Panc1 (cell line): ENCODE measurements at regions not wholly inside any gene's neighbourhood (a gene's known extent, or its start where the extent isn't known, plus 50 kb on each side); places are given as distances from the start of the nearest gene placed in this dataset.

Experiments
- ATAC-seq: fragments of 200-7000 bp; cut with Tn5 transposase; 2 replicates; pipeline ENCODE4 v1.9.1; 2020; ENCODE audit warnings: mild to moderate bottlenecking, moderate library complexity
- BruUV-seq: library from RNA; stranded (reverse); fragments of 400-500 nt; replicated peaks from 2 replicates; lab custom pipeline; 2021; lab: Mats Ljungman, UMichigan
- CTCF ChIA-PET: fragments of 300-600 bp; sonication (Branson Sonifier 250); formaldehyde crosslinking; loops from one replicate; lab custom pipeline; 2022; ENCODE audit warnings: antibody characterized with exemption; lab: Charles Lee
- POLR2A ChIA-PET: fragments of 300-600 bp; sonication (Branson Sonifier 250); formaldehyde crosslinking; loops from one replicate; lab custom pipeline; 2022; ENCODE audit warnings: antibody characterized with exemption; lab: Charles Lee
- DNase-seq: peaks from one replicate; pipeline ENCODE4 v3.0.0-alpha.2; 2010; ENCODE audit warnings: low read depth, low spot score
- H3K27ac ChIP-seq: 2 replicates; pipeline ENCODE4 v1.5.1; 2011; ENCODE audit warnings: mild to moderate bottlenecking, low read length, inconsistent platforms
- H3K27me3 ChIP-seq: fragments of 200-500 bp; sonication (Bioruptor generic); 2 replicates; pipeline ENCODE4 v1.6.0; 2014; ENCODE audit warnings: low read length, inconsistent platforms; ENCODE audit not compliant: control insufficient read depth, insufficient read depth
- H3K36me3 ChIP-seq: fragments of 200-500 bp; sonication (Bioruptor generic); 2 replicates; pipeline ENCODE4 v1.5.1; 2014; ENCODE audit warnings: inconsistent platforms, mild to moderate bottlenecking, low read length, moderate library complexity; ENCODE audit not compliant: control insufficient read depth, insufficient read depth
- H3K4me1 ChIP-seq: 2 replicates; pipeline ENCODE4 v1.5.1; 2011; ENCODE audit warnings: inconsistent platforms, mild to moderate bottlenecking, low read length, moderate library complexity; ENCODE audit not compliant: control insufficient read depth, insufficient read depth
- H3K4me3 ChIP-seq, 2 experiments: 2 replicates each; pipeline ENCODE4 v1.5.1; 2011 to 2012; ENCODE audit warnings: low read depth in 2 of 2, low read length in 2 of 2, mild to moderate bottlenecking in 2 of 2, inconsistent platforms in 1 of 2, moderate library complexity in 1 of 2
- H3K9me3 ChIP-seq: fragments of 200-500 bp; sonication (Bioruptor generic); 2 replicates; pipeline ENCODE4 v1.5.1; 2014; ENCODE audit warnings: low read depth, mild to moderate bottlenecking, inconsistent platforms, low read length, moderate library complexity; ENCODE audit not compliant: control insufficient read depth, insufficient read depth
- POLR2AphosphoS5 ChIP-seq: IDR thresholded peaks from 2 replicates; pipeline ENCODE4 v1.6.1; 2012; ENCODE audit warnings: mild to moderate bottlenecking, low read depth, low read length, moderate library complexity
- REST ChIP-seq, 2 experiments: IDR thresholded peaks; 2 replicates each; pipeline ENCODE4 v1.6.1; 2011 to 2012; ENCODE audit warnings: low read depth in 2 of 2, control low read depth in 1 of 2, low read length in 1 of 2, mild to moderate bottlenecking in 1 of 2, moderate library complexity in 1 of 2; ENCODE audit not compliant: insufficient read depth in 1 of 2
- SIN3A ChIP-seq: IDR thresholded peaks from 2 replicates; pipeline ENCODE4 v1.6.1; 2012; ENCODE audit warnings: low read depth, mild to moderate bottlenecking, low read length, moderate library complexity, borderline replicate concordance; ENCODE audit not compliant: insufficient read depth
- TCF7L2 ChIP-seq: IDR thresholded peaks from 2 replicates; pipeline ENCODE4 v1.6.1; 2011; ENCODE audit warnings: mild to moderate bottlenecking, low read depth, low read length, inconsistent platforms
- in situ Hi-C: cut with HindIII; loops from 2 replicates; pipeline ENCODE4 v1.10.0; 2016; ENCODE audit warnings: low sequenced_read_pairs, low pct_unique_long_range_greater_than_20kb
- intact Hi-C: fragments of 100-400 bp; cut with micrococcal nuclease; formaldehyde crosslinking; loops from one replicate; pipeline ENCODE4 v1.10.0; 2022; ENCODE audit not compliant: unreplicated experiment
- TF ChIP-seq, protein P1 (sequence below): fragments of 450-650 bp; IDR thresholded peaks from 2 replicates; pipeline ENCODE4 v1.5.1; 2017; ENCODE audit warnings: mild to moderate bottlenecking

DNA sequence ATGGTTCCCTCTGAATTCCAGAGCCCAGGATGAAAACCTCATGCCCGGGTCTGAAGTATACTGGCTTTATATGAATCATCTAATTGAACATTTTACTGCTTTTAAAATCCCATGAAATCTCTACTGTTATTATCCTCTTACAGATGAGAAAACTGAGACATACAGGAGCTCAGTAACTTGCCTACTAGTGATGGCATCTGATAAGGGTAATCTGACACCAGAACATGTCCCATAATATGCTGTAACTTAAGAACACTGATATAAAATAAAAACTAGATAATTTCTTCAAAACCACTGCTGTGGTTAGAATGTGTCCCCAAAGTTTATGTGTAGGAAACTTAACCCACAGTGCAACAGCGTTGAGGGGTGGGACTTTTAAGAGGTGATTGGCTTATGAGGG, 219.6 kb upstream of the TMTC1 start:
- intact Hi-C loops = no loop called here
- POLR2A ChIA-PET = no interaction called here
- H3K4me1 ChIP-seq = no peaks in the 10 kb centered on the region
- in situ Hi-C loops = no loop called here
- no peak overlapping the region for H3K4me3 ChIP-seq
- H3K36me3 ChIP-seq = no peaks in the 10 kb centered on the region
- no peak for TF ChIP-seq POLR2AphosphoS5
- no peak for TF ChIP-seq SIN3A
- TF ChIP-seq, protein P1, sequence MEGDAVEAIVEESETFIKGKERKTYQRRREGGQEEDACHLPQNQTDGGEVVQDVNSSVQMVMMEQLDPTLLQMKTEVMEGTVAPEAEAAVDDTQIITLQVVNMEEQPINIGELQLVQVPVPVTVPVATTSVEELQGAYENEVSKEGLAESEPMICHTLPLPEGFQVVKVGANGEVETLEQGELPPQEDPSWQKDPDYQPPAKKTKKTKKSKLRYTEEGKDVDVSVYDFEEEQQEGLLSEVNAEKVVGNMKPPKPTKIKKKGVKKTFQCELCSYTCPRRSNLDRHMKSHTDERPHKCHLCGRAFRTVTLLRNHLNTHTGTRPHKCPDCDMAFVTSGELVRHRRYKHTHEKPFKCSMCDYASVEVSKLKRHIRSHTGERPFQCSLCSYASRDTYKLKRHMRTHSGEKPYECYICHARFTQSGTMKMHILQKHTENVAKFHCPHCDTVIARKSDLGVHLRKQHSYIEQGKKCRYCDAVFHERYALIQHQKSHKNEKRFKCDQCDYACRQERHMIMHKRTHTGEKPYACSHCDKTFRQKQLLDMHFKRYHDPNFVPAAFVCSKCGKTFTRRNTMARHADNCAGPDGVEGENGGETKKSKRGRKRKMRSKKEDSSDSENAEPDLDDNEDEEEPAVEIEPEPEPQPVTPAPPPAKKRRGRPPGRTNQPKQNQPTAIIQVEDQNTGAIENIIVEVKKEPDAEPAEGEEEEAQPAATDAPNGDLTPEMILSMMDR = no peak
- TF ChIP-seq TCF7L2 = no peak
- TF ChIP-seq REST (IDR thresholded peaks at IDR 0.05; ENCODE audit: insufficient read depth in 1 of 2, low read depth in 2 of 2, low read length in 1 of 2) = no peak
- no peaks in the 10 kb centered on the region for H3K9me3 ChIP-seq
- no peak overlapping the region for H3K27ac ChIP-seq
- DNase-seq (no peak), ATAC-seq (no peak)
- H3K27me3 ChIP-seq = no peaks in the 10 kb centered on the region
- CTCF ChIA-PET = no interaction called here
- no TSS peak for BruUV-seq

GRCh38 chr12:30002677-30003076, 218.9 kb upstream of the TMTC1 start:
- CTCF ChIA-PET = no interaction called here
- BruUV-seq = no TSS peak
- DNase-seq (no peak), ATAC-seq (no peak)
- Histone ChIP-seq H3K27ac (no peak overlapping the region), H3K36me3 (no peaks in the 10 kb centered on the region), H3K4me1 (no peaks in the 10 kb centered on the region), H3K4me3 (no peak overlapping the region), H3K9me3 (no peaks in the 10 kb centered on the region), H3K27me3 (no peaks in the 10 kb centered on the region)
- in situ Hi-C loops = no loop called here
- POLR2A ChIA-PET = no interaction called here
- intact Hi-C loops = no loop called here
- TF ChIP-seq TCF7L2 = no peak
- TF ChIP-seq SIN3A = no peak
- TF ChIP-seq REST (IDR thresholded peaks at IDR 0.05; ENCODE audit: insufficient read depth in 1 of 2, low read depth in 2 of 2, low read length in 1 of 2) = no peak
- no peak for TF ChIP-seq POLR2AphosphoS5
- TF ChIP-seq, protein P1 = no peak
